Endothelial cell of umbilical vein (primary cell): ENCODE measurements at regions not wholly inside any gene's neighbourhood (a gene's known extent, or its start where the extent isn't known, plus 50 kb on each side); places are given as distances from the start of the nearest gene placed in this dataset.

Experiments
- BruUV-seq: library from RNA; stranded (reverse); fragments of 400-500 nt; replicated peaks from 2 replicates; lab custom pipeline; 2021; lab: Mats Ljungman, UMichigan
- CTCF ChIA-PET: fragments of 300-600, 350-600 bp; sonication (Branson Sonifier 250); formaldehyde crosslinking; loops from one replicate; lab custom pipeline; 2021; ENCODE audit warnings: antibody characterized with exemption, inconsistent platforms; lab: Charles Lee
- POLR2A ChIA-PET: fragments of 300-600, 350-600 bp; sonication (Branson Sonifier 250); formaldehyde crosslinking; loops from one replicate; lab custom pipeline; 2021; ENCODE audit warnings: antibody characterized with exemption, inconsistent platforms; lab: Charles Lee
- DNase-seq: peaks from one replicate; pipeline ENCODE4 v3.0.0-alpha.2; 2011; ENCODE audit warnings: low read depth, low spot score
- FAIRE-seq: peaks from 2 replicates; lab custom pipeline; 2011; peaks lifted over from hg19 to GRCh38; lab: Jason Lieb, UNC
- H2AFZ ChIP-seq: 2 replicates; pipeline ENCODE4 v1.6.0; 2012; ENCODE audit warnings: low read depth, low read length, control low read depth, inconsistent platforms
- H3K27ac ChIP-seq: 2 replicates; pipeline ENCODE4 v1.5.1; 2011; ENCODE audit warnings: low read depth, mild to moderate bottlenecking, control low read depth, low read length, moderate library complexity; ENCODE audit not compliant: insufficient read depth
- H3K27me3 ChIP-seq, 2 experiments: 2 replicates each; pipeline versions ENCODE4 v1.6.0 to v1.6.1; 2011; ENCODE audit warnings: low read length in 2 of 2, mixed read lengths in 1 of 2; ENCODE audit not compliant: control insufficient read depth in 2 of 2, insufficient read depth in 2 of 2
- H3K36me3 ChIP-seq, 2 experiments: 2 replicates in 1 of 2; 3 replicates in 1 of 2; pipeline ENCODE4 v1.5.1; 2011; ENCODE audit warnings: low read length in 2 of 2, mild to moderate bottlenecking in 1 of 2, moderate library complexity in 1 of 2; ENCODE audit not compliant: control insufficient read depth in 2 of 2, insufficient read depth in 2 of 2; ENCODE audit errors: extremely low read depth in 1 of 2
- H3K4me1 ChIP-seq: 3 replicates; pipeline ENCODE4 v1.5.1; 2011; ENCODE audit warnings: mild to moderate bottlenecking, low read length; ENCODE audit not compliant: control insufficient read depth, insufficient read depth; ENCODE audit errors: extremely low read depth
- H3K4me2 ChIP-seq: 2 replicates; pipeline ENCODE4 v1.6.1; 2011; ENCODE audit warnings: low read length, control low read depth, mixed read lengths; ENCODE audit not compliant: insufficient read depth
- H3K4me3 ChIP-seq, 3 experiments: fragments of 200-600 bp in 1 of 3; sonication (generic), shearing (Covaris generic) in 1 of 3; replicated peaks in 1 of 3; 2 replicates each; pipeline ENCODE4 v1.5.1; 2011 to 2016; ENCODE audit warnings: control low read depth in 3 of 3, low read length in 3 of 3, mild to moderate bottlenecking in 2 of 3, inconsistent platforms in 1 of 3, low read depth in 1 of 3, moderate library complexity in 1 of 3; ENCODE audit not compliant: insufficient read depth in 1 of 3
- H3K79me2 ChIP-seq: 2 replicates; pipeline ENCODE4 v1.6.0; 2012; ENCODE audit warnings: low read length, inconsistent platforms; ENCODE audit not compliant: control insufficient read depth, insufficient read depth
- H3K9ac ChIP-seq: replicated peaks from 2 replicates; pipeline ENCODE3; 2011; ENCODE audit warnings: low read length, control low read depth; ENCODE audit not compliant: insufficient read depth; ENCODE audit errors: extremely low read depth
- H3K9me1 ChIP-seq: replicated peaks from 3 replicates; pipeline ENCODE4 v1.6.0; 2011; ENCODE audit warnings: mild to moderate bottlenecking, low read length; ENCODE audit not compliant: control insufficient read depth, insufficient read depth; ENCODE audit errors: extremely low read depth
- H3K9me3 ChIP-seq: replicated peaks from 2 replicates; pipeline ENCODE4 v1.5.1; 2012; ENCODE audit warnings: low read length, inconsistent platforms; ENCODE audit not compliant: control insufficient read depth, insufficient read depth
- H4K20me1 ChIP-seq: replicated peaks from 2 replicates; pipeline ENCODE3; 2011; ENCODE audit warnings: mild to moderate bottlenecking, low read length; ENCODE audit not compliant: control insufficient read depth, insufficient read depth; ENCODE audit errors: extremely low read depth
- EZH2 ChIP-seq: IDR thresholded peaks from 2 replicates; pipeline ENCODE4 v1.6.1; 2012; ENCODE audit warnings: borderline replicate concordance, low read depth, mild to moderate bottlenecking, moderate library complexity, low read length, inconsistent platforms; ENCODE audit not compliant: severe bottlenecking
- FOS ChIP-seq: IDR thresholded peaks from 2 replicates; pipeline ENCODE4 v1.6.1; 2011; ENCODE audit warnings: mild to moderate bottlenecking, low read length, moderate library complexity, borderline replicate concordance; ENCODE audit not compliant: insufficient read depth
- GATA2 ChIP-seq: IDR thresholded peaks from 2 replicates; pipeline ENCODE4 v1.7.0; 2011; ENCODE audit warnings: low read depth, mild to moderate bottlenecking, moderate library complexity, mixed read lengths, low read length; ENCODE audit not compliant: insufficient read length, insufficient read depth
- JUN ChIP-seq: IDR thresholded peaks from 2 replicates; pipeline ENCODE4 v1.6.1; 2011; ENCODE audit warnings: borderline replicate concordance, low read depth; ENCODE audit not compliant: insufficient read length, insufficient read depth
- MYC ChIP-seq: IDR thresholded peaks from one replicate; pipeline ENCODE4 v1.6.1; 2011; ENCODE audit warnings: mild to moderate bottlenecking, low read depth, low read length
- POLR2A ChIP-seq: IDR thresholded peaks from 2 replicates; pipeline ENCODE4 v1.6.1; 2012; ENCODE audit warnings: low read depth, mild to moderate bottlenecking, control low read depth, low read length
- POLR2AphosphoS5 ChIP-seq: IDR thresholded peaks from 2 replicates; pipeline ENCODE4 v1.6.1; 2012; ENCODE audit warnings: low read depth, mild to moderate bottlenecking, control low read depth, low read length, moderate library complexity; ENCODE audit not compliant: insufficient read depth
- dilution Hi-C: fragments of 300-500 bp; cut with MboI; formaldehyde crosslinking; loops from one replicate; pipeline ENCODE4 v1.15.0; 2019; ENCODE audit warnings: low sequenced_read_pairs; ENCODE audit not compliant: extremely low pct_ligation_motif_present
- intact Hi-C: fragments of 100-400 bp; cut with micrococcal nuclease; formaldehyde crosslinking; loops from one replicate; pipeline ENCODE4 v1.10.0; 2022
- TF ChIP-seq, protein P1 (sequence below), 2 donors: IDR thresholded peaks; 1 replicate in 1 of 2; 2 replicates in 1 of 2; pipeline ENCODE4 v1.5.1; 2011; ENCODE audit warnings: low read length in 2 of 2, mild to moderate bottlenecking in 2 of 2, moderate library complexity in 2 of 2, control low read depth in 1 of 2, inconsistent platforms in 1 of 2, low read depth in 1 of 2; ENCODE audit not compliant: insufficient read depth in 1 of 2; ENCODE audit errors: extremely low read depth in 1 of 2
- TF ChIP-seq, protein P2 (sequence below): IDR thresholded peaks from 2 replicates; pipeline ENCODE4 v1.6.1; 2011; ENCODE audit not compliant: insufficient read depth, insufficient read length

DNA sequence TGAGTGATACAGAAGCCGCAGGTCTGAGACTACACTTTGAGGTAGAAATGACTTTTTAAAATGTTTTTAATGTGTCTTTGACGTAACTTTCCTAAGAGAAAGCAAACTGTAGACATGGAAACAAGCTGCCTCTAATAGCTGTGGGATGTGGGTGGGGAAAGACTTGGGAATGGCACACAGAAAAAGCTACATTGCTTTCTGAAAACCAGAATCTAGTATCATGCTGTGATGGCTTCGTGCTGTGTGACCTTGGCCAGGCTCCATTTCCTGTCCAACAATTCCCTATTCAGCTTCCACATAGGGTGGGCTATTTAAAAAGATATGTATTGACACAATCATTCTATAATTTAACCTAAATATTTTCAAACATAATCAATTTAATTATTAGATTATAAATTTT lies 909.1 kb downstream of the NCAM2 start:
- Histone ChIP-seq H2AFZ (no peak overlapping the region), H3K4me2 (no peak overlapping the region)

More for the DNA sequence above, 909.1 kb downstream of the NCAM2 start:
- H4K20me1 ChIP-seq = no peaks in the 10 kb centered on the region
- H3K4me3 ChIP-seq = no peak overlapping the region
- no peak overlapping the region for H3K27ac ChIP-seq
- dilution Hi-C loops (no loop called here), intact Hi-C loops (no loop called here)
- ChIA-PET CTCF (no interaction called here), POLR2A (no interaction called here)
- no peaks in the 10 kb centered on the region for H3K27me3 ChIP-seq
- TF ChIP-seq POLR2AphosphoS5 (no peak), GATA2 (no peak), EZH2 (no peak), JUN (no peak), FOS (no peak), MYC (no peak), POLR2A (no peak)
- TF ChIP-seq, protein P1, sequence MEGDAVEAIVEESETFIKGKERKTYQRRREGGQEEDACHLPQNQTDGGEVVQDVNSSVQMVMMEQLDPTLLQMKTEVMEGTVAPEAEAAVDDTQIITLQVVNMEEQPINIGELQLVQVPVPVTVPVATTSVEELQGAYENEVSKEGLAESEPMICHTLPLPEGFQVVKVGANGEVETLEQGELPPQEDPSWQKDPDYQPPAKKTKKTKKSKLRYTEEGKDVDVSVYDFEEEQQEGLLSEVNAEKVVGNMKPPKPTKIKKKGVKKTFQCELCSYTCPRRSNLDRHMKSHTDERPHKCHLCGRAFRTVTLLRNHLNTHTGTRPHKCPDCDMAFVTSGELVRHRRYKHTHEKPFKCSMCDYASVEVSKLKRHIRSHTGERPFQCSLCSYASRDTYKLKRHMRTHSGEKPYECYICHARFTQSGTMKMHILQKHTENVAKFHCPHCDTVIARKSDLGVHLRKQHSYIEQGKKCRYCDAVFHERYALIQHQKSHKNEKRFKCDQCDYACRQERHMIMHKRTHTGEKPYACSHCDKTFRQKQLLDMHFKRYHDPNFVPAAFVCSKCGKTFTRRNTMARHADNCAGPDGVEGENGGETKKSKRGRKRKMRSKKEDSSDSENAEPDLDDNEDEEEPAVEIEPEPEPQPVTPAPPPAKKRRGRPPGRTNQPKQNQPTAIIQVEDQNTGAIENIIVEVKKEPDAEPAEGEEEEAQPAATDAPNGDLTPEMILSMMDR (IDR thresholded peaks at IDR 0.05; ENCODE audit: extremely low read depth in 1 of 2, insufficient read depth in 1 of 2, low read depth in 1 of 2, low read length in 2 of 2) = no peak
- TF ChIP-seq, protein P2, sequence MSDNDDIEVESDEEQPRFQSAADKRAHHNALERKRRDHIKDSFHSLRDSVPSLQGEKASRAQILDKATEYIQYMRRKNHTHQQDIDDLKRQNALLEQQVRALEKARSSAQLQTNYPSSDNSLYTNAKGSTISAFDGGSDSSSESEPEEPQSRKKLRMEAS = no peak
- H3K9me3 ChIP-seq = peaks cover 3% of the 10 kb centered on the region
- H3K4me1 ChIP-seq = no peaks in the 10 kb centered on the region
- DNase-seq (no peak), FAIRE-seq (no peak)
- no peaks in the 10 kb centered on the region for H3K79me2 ChIP-seq
- no TSS peak for BruUV-seq
- no peaks in the 10 kb centered on the region for H3K36me3 ChIP-seq
- H3K9ac ChIP-seq = no peak overlapping the region
- no peaks in the 10 kb centered on the region for H3K9me1 ChIP-seq
